HepG2 (cell line): ENCODE measurements at regions not wholly inside any gene's neighbourhood (a gene's known extent, or its start where the extent isn't known, plus 50 kb on each side); places are given as distances from the start of the nearest gene placed in this dataset.

Experiments
- ATAC-seq: fragments of 200-7000 bp; cut with Tn5 transposase; 3 replicates; pipeline ENCODE4 v1.9.1; 2020; ENCODE audit warnings: mild to moderate bottlenecking, moderate library complexity
- BruUV-seq: library from RNA; stranded (reverse); fragments of 400-500 nt; replicated peaks from 2 replicates; lab custom pipeline; 2021; lab: Mats Ljungman, UMichigan
- CTCF ChIA-PET: fragments of 300-600 bp; formaldehyde crosslinking; extraction: SDS; loops from one replicate; lab custom pipeline; 2021; ENCODE audit warnings: low total read pairs, inconsistent platforms, low intra/inter-chr PET ratio; lab: Yijun Ruan, JAX
- POLR2A ChIA-PET: fragments of 350-600 bp; sonication (Branson Sonifier 250); formaldehyde crosslinking; loops from one replicate; lab custom pipeline; 2020; ENCODE audit warnings: antibody characterized with exemption, inconsistent platforms; lab: Yijun Ruan, JAX
- DNase-seq: peaks from one replicate; pipeline ENCODE4 v3.0.0-alpha.2; 2015; ENCODE audit warnings: low spot score
- FAIRE-seq: peaks from 3 replicates; lab custom pipeline; 2011; peaks lifted over from hg19 to GRCh38; lab: Jason Lieb, UNC
- H2AFZ ChIP-seq: one replicate; pipeline ENCODE4 v1.6.1; 2011; ENCODE audit warnings: low read length, inconsistent platforms
- H3K27ac ChIP-seq: fragments of 300-600 bp; 3 replicates; pipeline ENCODE4 v1.8.0; 2011; ENCODE audit warnings: mixed run types, mild to moderate bottlenecking, mixed read lengths, low read length, inconsistent platforms; ENCODE audit not compliant: insufficient read depth; ENCODE audit errors: extremely low read length
- H3K27me3 ChIP-seq, 2 experiments: fragments of 200-600 bp in 1 of 2; 2 replicates in 1 of 2; 3 replicates in 1 of 2; pipeline versions ENCODE4 v1.6.0 to v1.8.0; 2011; ENCODE audit warnings: low read length in 2 of 2, mild to moderate bottlenecking in 2 of 2, moderate library complexity in 2 of 2, inconsistent platforms in 1 of 2; ENCODE audit not compliant: insufficient read depth in 2 of 2, control insufficient read depth in 1 of 2
- H3K36me3 ChIP-seq, 2 experiments: fragments of 200-600 bp in 1 of 2; replicated peaks in 1 of 2; 2 replicates in 1 of 2; 3 replicates in 1 of 2; pipeline versions ENCODE4 v1.5.1 to v1.8.0; 2011; ENCODE audit warnings: low read length in 2 of 2, inconsistent platforms in 1 of 2; ENCODE audit not compliant: insufficient read depth in 2 of 2, control insufficient read depth in 1 of 2
- H3K4me1 ChIP-seq: 2 replicates; pipeline ENCODE4 v1.5.1; 2012; ENCODE audit warnings: low read length, inconsistent platforms; ENCODE audit not compliant: insufficient read depth
- H3K4me2 ChIP-seq: 2 replicates; pipeline ENCODE4 v1.6.0; 2011; ENCODE audit warnings: low read depth, low read length, inconsistent platforms
- H3K4me3 ChIP-seq, 3 experiments: fragments of 200-600 bp in 1 of 3; sonication (generic), shearing (Covaris generic) in 1 of 3; replicated peaks in 1 of 3; 2 replicates each; pipeline ENCODE4 v1.5.1; 2011 to 2016; ENCODE audit warnings: low read length in 3 of 3, inconsistent platforms in 2 of 3, low read depth in 2 of 3, mild to moderate bottlenecking in 2 of 3, control low read depth in 1 of 3, mixed read lengths in 1 of 3; ENCODE audit not compliant: insufficient read depth in 1 of 3
- H3K79me2 ChIP-seq: one replicate; pipeline ENCODE4 v1.6.1; 2011; ENCODE audit warnings: low read length, inconsistent platforms; ENCODE audit not compliant: insufficient read depth
- H3K9ac ChIP-seq: 2 replicates; pipeline ENCODE4 v1.6.0; 2011; ENCODE audit warnings: mild to moderate bottlenecking, low read depth, low read length, inconsistent platforms; ENCODE audit not compliant: insufficient read depth
- H3K9me3 ChIP-seq: 2 replicates; pipeline ENCODE4 v1.5.1; 2012; ENCODE audit warnings: mild to moderate bottlenecking, low read length
- H4K20me1 ChIP-seq: 2 replicates; pipeline ENCODE4 v1.6.0; 2011; ENCODE audit warnings: inconsistent platforms, mild to moderate bottlenecking, low read length, moderate library complexity; ENCODE audit not compliant: insufficient read depth
- CEBPB ChIP-seq: IDR thresholded peaks from 2 replicates; pipeline ENCODE4 v1.6.1; 2011; ENCODE audit warnings: low read depth, low read length, improper control_type of control experiment, borderline replicate concordance
- ELF1 ChIP-seq: sonication (generic); formaldehyde crosslinking; IDR thresholded peaks from 2 replicates; pipeline ENCODE4 v1.4.0; 2020; ENCODE audit warnings: missing genetic modification reagents
- ETV6 ChIP-seq: sonication (generic); formaldehyde crosslinking; conservative IDR thresholded peaks from 2 replicates; pipeline ENCODE4 v1.4.0; 2020; ENCODE audit warnings: missing genetic modification reagents
- PITX1 ChIP-seq: sonication (generic); formaldehyde crosslinking; IDR thresholded peaks from 2 replicates; pipeline ENCODE4 v1.5.1; 2020; ENCODE audit warnings: mild to moderate bottlenecking, missing genetic modification reagents
- PLRG1 ChIP-seq: fragments of 450-650 bp; conservative IDR thresholded peaks from 2 replicates; pipeline ENCODE4 v1.6.1; 2016
- THYN1 ChIP-seq: sonication (generic); formaldehyde crosslinking; IDR thresholded peaks from 2 replicates; pipeline ENCODE4 v1.8.1; 2023; ENCODE audit warnings: low read depth, mild to moderate bottlenecking, moderate library complexity, missing genetic modification reagents, borderline replicate concordance
- TOPORS ChIP-seq: sonication (generic); formaldehyde crosslinking; IDR thresholded peaks from 2 replicates; pipeline ENCODE4 v1.8.0; 2023; ENCODE audit warnings: mild to moderate bottlenecking, missing genetic modification reagents
- ZC3H4 ChIP-seq: sonication (generic); formaldehyde crosslinking; IDR thresholded peaks from 2 replicates; pipeline ENCODE4 v1.4.0; 2020; ENCODE audit warnings: missing genetic modification reagents, borderline replicate concordance
- ZNF766 ChIP-seq: sonication (generic); formaldehyde crosslinking; IDR thresholded peaks from 2 replicates; pipeline ENCODE4 v1.5.0; 2020; ENCODE audit warnings: missing genetic modification reagents, borderline replicate concordance
- WGBS: methylation state at CpG from one replicate; pipeline ENCODE4 v1.1.6; 2017; ENCODE audit warnings: low lambda C conversion rate; 5-methylcytosine and 5-hydroxymethylcytosine counted together
- in situ Hi-C: cut with HindIII; loops from 2 replicates; pipeline ENCODE4 v1.10.0; 2017; ENCODE audit warnings: low pct_unique_long_range_greater_than_20kb; ENCODE audit not compliant: extremely low pct_ligation_motif_present
- intact Hi-C: fragments of 100-400 bp; cut with micrococcal nuclease; formaldehyde crosslinking; loops from one replicate; pipeline ENCODE4 v1.10.0; 2022; ENCODE audit not compliant: unreplicated experiment
- TF ChIP-seq, protein P1 (sequence below): IDR thresholded peaks from 2 replicates; pipeline ENCODE4 v1.6.1; 2016; ENCODE audit warnings: low read depth

DNA sequence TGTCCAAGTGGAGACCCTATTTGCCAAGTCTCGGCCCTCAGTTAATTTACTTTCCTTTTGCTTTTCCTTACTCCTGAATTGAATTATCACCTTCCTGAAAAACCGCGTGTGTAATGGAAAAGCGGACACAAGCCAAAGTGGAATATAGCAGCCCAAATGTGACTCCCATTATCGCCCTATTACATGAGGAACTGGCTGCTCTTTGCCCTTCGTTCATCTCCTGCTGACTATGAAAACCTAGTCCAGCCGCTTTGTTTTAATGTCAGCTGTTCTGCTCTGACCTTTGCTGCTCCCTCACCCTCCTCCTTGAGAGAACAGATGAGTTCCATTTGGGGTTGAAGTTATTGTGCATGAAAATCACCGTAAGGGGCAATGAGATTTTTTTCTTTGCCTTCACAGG is 632.7 kb upstream of the SUCLG2 start:
- no peak overlapping the region for H3K9ac ChIP-seq
- H3K4me2 ChIP-seq = no peak overlapping the region
- no peaks in the 10 kb centered on the region for H3K4me1 ChIP-seq
- in situ Hi-C loops (no loop called here), intact Hi-C loops (loop anchor here (5.0 kb wide), 1 partner anchor 1245 kb away; no protein-coding TSS in a partner anchor)
- no TSS peak for BruUV-seq
- H4K20me1 ChIP-seq = no peaks in the 10 kb centered on the region
- FAIRE-seq = no peak
- H3K4me3 ChIP-seq = no peak overlapping the region
- no peaks in the 10 kb centered on the region for H3K36me3 ChIP-seq
- no peaks in the 10 kb centered on the region; a peak in 1 of 5 replicates for H3K27me3 ChIP-seq
- H3K27ac ChIP-seq = no peak overlapping the region
- ChIA-PET POLR2A (no interaction called here), CTCF (no interaction called here)
- H2AFZ ChIP-seq = no peak overlapping the region
- H3K79me2 ChIP-seq = no peaks in the 10 kb centered on the region
- TF ChIP-seq, protein P1, sequence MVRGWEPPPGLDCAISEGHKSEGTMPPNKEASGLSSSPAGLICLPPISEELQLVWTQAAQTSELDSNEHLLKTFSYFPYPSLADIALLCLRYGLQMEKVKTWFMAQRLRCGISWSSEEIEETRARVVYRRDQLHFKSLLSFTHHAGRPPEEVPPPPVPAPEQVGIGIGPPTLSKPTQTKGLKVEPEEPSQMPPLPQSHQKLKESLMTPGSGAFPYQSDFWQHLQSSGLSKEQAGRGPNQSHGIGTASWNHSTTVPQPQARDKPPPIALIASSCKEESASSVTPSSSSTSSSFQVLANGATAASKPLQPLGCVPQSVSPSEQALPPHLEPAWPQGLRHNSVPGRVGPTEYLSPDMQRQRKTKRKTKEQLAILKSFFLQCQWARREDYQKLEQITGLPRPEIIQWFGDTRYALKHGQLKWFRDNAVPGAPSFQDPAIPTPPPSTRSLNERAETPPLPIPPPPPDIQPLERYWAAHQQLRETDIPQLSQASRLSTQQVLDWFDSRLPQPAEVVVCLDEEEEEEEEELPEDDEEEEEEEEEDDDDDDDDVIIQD (CRISPR knock-in tag) = no peak
- no peak for TF ChIP-seq TOPORS (CRISPR knock-in tag)
- no peak for TF ChIP-seq ELF1 (CRISPR knock-in tag)
- no peak for TF ChIP-seq PITX1 (CRISPR knock-in tag)
- no peak for TF ChIP-seq PLRG1
- WGBS = 6% methylated on average over 8 of the region's 8 CpGs
- no peak for ATAC-seq
- H3K9me3 ChIP-seq = no peaks in the 10 kb centered on the region
- no peak for DNase-seq

DNA sequence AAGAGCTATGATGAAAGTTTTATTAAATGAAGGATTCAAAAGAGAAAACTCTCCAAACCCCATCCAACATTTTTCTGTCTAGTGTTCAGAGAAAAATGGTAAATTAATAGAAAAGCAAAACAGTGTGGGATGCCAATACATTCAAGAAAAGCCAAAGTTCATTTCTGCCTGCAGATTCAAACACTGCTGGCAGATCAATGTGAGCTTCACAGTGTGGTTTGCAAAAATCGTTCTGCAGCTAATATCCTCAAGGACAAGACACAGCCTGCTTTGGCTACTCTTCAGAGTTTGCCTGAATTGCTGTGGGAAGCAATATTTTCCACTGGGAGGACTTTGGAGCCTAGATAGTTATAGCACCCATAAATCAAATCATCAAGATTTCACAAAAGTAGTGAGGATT is 619.9 kb upstream of the SUCLG2 start:
- ChIA-PET POLR2A (no interaction called here), CTCF (no interaction called here)
- intact Hi-C loops (no loop called here), in situ Hi-C loops (no loop called here)
- 0% methylated on average over 1 of the region's 1 CpG for WGBS
- TF ChIP-seq ETV6 (CRISPR knock-in tag) (no peak), ZC3H4 (CRISPR knock-in tag) (no peak), CEBPB (no peak), THYN1 (no peak), ZNF766 (CRISPR knock-in tag) (no peak)
- Histone ChIP-seq H3K27ac (no peak overlapping the region), H3K4me1 (no peaks in the 10 kb centered on the region), H3K9ac (no peak overlapping the region), H2AFZ (no peak overlapping the region), H3K27me3 (no peaks in the 10 kb centered on the region), H3K4me2 (no peak overlapping the region), H3K4me3 (no peak overlapping the region), H4K20me1 (no peaks in the 10 kb centered on the region), H3K36me3 (no peaks in the 10 kb centered on the region), H3K9me3 (no peaks in the 10 kb centered on the region), H3K79me2 (no peaks in the 10 kb centered on the region)
- FAIRE-seq = no peak
- no peak for ATAC-seq
- no peak for DNase-seq
- BruUV-seq = no TSS peak
